ENCODE measurements at regions not wholly inside any gene's neighbourhood (a gene's known extent, or its start where the extent isn't known, plus 50 kb on each side); places are given as distances from the start of the nearest gene placed in this dataset.
A peak's percentile ranks its signal among the peaks of the same experiment; 100 is the strongest.

DNA sequence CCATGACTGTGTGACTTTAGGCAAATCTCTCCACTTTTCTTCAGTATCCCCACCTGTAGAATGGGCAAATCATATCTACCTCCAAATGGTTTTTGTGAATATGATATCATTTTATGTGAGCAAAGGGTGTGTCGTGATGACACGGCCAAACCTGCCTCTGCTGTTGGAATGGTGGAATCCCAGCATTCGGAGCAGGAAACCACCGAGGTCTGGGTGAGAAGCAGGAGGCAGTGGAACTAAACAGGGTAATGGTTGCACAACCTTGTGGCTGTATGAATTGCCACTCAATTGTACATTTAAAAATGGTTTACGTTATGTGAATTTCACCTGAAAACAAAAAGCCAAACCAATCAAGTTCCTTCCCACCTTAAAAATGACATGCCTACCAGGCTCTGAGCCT is 131.4 kb upstream of the ZMIZ1 start:
- no peak for DNase-seq

DNA sequence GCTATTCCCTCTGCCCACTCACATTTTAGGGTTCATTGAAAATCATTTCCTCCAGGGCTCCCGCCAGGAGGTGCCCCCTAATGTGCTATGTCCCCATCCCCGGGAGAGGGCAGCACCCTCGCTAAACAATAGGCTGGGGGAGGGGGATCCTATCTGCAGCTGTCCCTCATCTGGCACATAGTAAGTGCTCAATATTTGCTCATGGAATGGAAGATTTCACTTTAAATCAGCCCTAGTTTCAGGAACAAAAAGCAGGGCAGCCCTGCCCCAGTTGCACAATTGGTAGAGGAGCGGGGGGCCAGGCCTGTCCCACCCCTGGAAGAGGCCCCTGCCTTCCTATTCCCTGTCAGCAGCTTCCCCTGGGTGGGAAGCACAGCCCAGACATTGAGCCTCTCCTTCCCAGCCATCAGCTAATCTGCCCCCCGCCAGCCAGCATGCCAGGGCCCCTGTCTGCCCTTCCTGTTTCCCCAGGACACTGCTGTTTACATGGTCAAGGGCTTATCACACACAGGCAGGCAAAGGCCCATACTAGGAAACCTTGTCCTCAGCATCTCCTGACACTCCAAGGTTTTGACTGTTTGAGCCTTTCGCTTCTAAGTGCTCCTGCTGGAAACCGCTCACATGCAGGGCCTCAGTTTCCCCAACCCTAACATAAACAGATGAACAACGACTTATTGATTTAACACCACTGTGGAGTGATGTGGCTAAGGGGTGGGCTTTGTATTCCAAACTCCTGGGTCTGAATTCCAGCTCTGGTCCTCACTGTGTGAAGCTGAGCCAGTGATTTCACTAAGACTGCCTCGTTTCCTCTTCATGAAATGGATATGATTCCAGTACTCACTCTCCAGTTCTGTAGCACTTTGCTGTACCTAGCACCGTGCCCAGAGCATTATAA is 130.7 kb upstream of the ZMIZ1 start:
- no peak for DNase-seq

DNA sequence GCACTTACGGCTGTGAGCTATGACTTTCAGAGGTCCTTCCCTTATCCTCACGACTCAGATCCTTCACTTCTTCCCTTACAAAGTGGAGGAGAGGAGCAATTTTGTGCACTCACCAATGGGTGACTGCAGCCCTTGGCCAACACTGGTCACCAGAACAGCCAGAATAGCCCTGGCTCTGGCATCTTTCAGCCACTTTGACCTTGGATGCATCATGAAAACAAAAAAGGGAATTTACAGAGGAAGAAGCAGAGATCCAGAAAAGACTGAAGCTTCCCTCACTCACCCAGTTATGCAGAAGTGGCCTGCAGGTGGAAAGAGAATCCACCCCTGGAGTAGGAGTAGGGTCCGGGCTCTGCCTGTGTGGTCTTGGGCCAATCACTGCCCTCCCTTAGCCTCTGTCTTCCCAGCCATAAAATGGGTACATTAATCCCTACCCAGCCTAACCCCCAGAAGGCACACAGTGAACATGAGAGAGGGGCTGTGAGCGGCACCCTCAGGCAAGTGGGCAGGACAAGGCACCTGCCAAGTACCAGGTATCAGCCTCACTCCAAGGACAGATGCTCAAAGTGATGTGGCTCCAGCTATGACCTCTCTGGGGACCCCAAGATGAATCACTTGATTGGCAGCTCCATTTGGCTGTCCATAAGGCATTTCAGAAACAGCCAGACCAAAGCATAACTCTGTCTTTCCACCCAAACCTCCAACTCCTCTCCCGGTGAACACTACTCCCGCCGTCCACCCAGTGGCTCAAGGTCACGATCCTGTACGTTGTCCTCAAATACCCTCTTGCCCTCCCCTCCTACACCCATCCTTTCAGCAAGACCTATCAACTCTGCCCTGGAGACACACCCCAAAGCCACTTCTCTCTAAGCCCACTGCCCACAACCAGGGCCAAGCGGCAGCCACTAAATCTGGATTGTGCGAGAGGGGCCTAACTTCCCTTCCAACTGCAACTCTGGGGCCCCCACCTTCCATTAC is 129.8 kb upstream of the ZMIZ1 start:
- no peak for DNase-seq

DNA sequence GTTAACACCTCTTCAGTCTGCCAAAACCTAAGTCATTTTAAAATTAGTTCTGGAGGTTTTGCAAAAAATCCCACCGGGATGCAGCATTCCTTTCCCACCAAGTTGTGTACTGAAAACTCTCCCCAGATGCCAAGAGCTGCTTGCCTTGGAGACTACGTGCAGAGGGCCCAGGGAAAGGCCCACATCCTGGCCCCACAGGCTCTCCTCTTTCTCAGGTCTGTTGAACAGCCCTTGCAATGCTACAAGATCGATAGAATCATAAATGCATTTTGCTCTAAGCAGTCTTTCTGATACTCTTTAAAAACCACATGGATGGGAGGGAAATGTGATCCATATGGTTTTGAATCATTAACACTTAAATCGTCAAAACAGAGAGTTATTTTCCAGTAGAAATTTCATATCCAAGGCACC is 126.7 kb upstream of the ZMIZ1 start:
- DNase-seq, result no peak

DNA sequence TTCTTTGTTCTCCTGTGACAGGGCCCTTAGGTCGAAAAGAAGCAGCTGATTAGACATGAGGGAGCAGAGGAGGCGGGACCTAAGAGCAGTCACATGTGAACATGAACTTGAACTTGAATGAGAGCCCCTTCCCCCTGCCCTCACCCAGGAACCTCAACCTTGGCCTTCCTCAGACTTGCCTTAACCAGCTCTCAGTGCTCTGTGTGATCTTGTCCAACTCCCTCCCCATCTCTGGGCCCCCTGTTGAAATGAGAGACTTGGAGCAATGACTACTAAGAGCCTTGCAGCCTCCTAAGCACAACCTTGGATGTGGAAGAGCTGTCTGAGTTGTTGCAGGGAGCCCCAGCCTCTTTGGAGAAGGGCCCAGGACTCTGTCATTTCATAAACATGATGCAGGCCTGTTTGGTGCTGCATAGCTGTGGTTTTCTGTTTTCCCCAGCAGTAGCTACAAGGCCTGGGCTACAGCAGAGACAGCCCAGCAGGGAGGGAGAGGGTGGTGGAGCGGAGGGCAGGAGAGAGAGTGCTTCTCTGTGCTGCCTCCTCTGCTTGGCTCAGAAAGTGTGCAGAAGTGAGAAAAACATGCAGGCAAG is 123.9 kb upstream of the ZMIZ1 start:
- no peak for DNase-seq

DNA sequence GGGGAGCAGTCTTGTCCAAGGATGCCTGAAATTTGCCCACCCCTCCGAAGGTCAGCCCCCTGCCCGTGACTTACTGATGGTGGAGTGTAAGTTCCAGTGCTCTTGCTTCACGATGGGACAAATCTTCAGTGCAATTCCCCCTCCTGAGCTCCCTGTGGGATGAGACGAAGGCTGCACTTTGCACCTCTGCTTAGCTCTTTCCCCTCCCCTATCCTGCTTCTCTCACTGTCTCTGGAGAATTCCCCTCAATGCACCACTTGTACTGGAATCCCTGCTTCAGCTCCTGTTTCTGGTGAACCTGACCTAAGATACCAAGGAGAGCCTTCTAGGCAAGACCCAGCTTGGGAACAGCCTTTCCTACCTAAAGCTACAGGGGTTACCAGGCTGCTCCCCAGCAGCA is 122.9 kb upstream of the ZMIZ1 start:
- no peak for DNase-seq

DNA sequence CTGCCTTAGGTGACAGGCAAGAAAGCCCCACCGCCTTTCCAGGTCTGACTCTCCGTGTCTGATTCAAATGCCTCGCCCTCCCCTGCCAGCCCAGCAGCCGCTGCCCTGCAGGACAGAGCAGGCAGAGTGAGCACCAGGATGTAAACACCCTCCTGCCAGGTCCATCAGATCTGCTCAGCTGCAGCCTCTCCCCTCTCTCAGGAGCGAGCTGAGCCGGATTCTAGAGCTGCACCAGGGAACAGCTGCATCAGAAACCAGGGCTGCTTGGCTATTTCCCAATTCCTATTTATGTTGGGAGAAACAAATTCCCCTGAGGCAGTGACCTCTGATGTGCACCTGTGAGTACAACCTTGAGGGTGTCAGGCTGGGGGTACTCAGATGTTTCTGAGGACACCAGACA is 121.5 kb upstream of the ZMIZ1 start:
- DNase-seq, result peak; percentile 29

DNA sequence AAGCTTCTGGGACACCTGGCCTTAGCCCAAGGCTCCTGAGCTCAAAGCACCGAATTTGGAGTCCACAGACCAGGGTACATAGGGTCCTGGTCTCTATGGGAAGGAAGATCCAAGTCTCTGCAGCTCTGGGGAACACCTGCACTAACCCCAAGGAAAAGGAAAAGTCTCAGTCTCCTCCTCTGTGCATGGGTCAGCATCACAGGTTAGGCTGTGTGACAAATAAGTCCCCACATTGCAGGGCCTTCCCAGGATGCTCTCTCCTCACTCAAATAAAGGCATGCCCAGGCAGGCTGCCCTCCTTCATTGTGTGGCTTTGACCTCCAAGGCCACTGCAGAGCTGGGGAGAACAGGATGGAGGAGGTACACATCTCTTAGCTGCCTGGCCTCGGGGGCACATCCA is 121.0 kb upstream of the ZMIZ1 start:
- DNase-seq, result no peak

DNA sequence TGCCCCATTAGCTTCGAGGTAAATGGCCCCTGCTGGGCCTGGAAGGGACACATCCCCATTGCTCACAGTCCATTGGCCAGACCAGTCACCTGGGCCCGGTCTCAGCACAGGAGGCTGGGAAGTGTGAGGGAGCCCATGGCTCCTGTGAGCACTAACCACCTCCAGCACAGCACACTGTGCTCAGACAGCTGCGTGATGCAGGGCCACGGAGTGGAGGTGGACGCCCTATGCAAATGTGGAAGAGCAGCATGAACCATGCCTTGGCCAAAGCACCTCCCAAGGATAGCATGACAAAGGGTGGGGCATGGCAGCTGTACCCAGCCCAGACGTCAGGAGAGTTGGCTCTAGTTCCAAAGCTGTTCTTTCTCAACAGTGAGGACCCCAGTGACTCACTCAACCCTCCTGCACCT is 120.1 kb upstream of the ZMIZ1 start:
- no peak for DNase-seq

DNA sequence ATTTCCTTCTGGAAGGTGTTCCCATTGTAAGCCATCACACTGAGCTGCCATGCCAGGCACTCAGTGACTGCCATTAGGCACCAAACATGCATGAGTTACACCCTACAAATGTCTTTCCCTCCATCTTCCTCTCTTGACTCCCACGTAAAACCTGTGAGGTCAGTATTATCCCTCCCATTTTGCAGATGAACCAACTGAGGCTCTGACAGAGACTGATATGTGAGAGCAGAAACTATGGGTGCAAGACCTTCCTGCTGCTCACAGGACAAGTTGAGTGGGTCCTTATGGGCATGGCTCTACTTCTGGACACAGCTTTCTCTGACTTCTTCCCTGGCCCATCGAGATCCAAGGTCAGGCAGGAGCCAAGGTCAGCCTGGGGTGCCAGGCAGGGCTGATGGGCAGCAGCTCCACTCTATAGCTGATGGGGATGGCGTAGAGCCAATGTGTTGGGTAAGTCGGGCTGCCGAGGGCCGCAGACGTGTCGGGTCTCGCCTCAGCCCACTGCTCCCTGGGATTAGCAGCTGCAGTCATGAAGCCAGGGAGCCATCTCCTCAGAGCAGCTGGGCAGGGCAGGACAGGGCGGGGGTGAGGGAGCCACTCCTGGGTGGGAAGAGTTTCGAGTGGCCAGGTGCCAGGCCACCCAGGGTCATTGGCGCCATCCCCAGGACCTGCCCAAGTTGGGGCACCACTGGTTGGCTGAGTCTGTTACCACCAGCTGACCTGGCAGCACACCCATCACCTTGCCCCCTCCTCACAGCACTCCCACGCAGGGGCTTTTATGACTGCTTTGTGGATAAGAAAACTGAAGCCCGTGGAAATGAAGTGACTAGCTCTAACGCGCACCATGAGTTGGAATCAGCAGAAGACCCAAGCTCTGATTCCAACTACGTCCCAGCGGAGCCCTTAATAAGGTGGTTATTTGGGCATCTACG is 117.8 kb upstream of the ZMIZ1 start:
- peak; percentile 67 for DNase-seq

DNA sequence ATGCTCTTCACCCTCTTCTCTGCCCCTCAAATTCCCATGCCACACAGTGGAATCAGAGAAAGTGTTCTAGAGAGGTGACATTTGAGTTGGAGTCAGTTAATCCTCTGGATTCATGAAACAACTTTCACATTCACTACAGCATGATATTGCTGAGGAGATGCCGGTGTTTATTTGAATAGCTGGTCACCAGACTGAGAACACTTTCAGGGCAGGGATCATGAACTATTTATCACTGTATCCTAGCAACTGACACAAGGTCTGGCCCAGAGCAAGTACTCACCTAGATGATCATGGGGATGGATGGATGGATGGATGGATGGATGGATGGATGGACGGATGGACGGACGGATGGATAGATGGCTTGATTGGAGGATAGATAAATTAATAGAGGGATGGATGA is 116.7 kb upstream of the ZMIZ1 start:
- no peak for DNase-seq

DNA sequence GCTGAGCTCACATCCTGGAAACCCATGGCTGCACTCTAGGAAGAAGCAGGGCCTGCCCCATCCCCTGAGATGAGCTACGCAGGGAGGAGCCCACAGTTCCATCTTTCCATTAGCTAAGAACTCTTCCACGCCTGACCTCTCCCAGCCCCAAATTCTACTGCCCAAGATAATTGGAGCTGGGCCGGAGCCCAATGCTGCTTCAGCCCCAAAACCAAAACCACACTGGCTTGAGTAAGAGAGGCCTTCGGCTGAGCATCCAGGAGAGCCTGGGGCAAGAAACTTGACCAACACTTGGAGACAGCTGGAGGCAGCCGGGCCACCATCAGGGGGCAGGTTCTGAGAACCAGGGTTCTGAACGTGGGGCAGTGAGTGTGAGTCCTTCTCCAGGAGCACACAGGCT is 116.1 kb upstream of the ZMIZ1 start:
- DNase-seq, result no peak

DNA sequence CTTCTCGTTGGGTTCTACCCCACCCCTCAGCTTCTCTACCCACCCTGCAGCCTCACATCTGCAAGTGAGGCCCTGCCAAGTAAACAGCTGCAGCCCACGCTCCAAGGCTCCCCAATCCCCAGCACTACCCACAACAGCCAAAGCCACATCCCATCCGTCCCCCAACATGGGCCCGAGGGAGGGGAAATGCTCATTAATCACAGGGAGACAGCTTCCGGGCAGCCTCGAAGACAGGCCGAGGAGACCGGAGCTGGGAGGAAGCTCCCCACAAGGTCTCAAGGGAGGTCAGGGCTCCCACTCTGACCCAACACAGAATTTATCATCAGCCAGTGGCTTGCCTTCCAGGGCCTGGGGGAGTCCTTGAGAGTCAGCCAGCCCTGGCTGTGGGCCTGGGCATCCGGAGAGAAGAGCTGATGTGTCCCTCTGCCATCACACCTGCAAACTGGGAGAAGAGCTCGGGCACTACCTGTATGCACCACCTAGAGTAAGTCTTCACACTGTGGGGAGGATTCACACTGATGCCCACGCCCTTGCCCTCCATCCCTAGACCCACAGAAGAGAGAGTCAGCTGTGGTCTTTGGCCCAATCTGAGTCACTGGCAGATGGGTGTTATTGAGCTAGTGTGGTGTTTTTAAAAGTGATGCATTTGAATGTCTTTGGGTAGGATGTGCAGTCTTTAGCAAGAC is 115.5 kb upstream of the ZMIZ1 start:
- no peak for DNase-seq

DNA sequence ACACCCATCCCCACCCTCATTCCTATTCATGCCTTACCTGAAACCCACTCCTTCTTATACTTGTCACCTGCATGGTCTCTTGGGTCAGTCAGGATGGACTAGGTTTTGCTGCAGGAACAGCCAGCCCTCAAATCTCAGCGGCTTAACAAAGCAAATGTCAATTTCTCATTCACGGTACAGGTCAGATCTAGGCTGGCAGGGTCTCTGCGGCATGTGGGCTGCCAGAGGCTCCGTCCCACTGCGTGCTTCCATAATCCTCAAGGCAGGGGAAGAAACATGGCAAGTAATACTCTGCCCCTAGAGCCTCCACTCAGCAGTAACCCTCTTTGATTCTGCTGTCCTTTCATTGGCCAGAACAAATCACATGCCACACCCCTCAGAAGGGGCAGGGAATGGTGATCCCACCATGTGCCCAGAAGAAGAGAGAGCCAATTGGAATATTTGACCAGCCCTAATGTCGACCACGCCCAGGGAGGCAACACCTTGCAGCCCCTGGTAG is 114.9 kb upstream of the ZMIZ1 start:
- no peak for DNase-seq

DNA sequence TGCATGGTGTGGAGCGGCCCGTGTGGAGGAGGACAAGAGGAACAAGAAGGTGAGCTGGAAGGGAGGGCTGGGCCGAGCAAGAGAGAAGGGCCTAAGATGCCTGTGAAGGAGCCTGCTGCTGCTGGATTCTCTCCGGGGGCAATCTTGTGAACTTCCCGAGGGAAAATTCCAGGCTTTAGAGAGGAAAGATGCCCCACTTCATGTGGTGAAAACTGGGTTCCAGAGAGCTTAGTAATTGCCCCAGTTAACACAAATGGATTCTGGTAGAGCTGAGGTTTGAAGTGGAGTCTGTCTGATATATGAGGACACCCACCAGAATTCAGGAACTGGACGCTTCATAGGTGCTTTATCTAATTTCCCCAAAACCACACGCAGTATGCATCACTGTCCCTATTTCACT is 114.1 kb upstream of the ZMIZ1 start:
- no peak for DNase-seq

DNA sequence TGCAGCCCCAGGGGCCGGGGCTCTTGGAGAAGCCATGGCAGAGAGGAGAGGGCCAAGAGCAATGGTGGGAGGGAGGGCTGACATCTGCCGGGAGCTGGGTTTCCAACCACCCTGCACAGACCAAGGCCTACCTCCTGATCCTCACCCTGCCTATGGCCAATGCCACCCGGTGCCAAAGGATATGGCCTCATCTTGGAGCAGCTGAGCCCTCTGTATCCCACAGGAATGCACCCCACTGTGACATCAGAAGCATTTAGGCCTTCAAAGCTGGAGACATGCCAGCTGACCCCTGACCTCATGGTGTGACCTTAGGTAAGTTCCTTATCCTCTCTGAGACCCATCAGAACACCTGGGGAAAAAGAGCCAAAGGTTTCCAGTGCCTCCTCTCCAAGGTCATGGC is 113.6 kb upstream of the ZMIZ1 start:
- DNase-seq, result no peak

DNA sequence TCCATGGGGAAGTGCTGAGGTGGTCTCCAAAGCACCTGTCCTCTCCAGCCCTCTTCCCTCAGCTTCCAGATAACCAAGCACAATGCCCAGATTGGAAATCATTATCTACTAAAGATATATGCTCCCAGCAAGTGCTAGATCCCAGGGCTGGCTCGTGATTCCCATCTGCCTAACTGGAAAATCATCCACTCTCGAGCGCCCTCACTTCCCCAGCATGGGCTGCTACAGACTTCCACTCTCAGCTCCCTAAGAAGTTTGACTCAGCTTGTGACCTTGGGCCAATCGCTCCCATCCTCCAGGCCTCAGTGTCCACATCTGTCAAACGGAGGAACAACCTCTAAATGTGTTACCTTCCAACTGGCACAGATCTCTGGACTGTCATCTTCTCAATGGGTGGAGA is 112.4 kb upstream of the ZMIZ1 start:
- no peak for DNase-seq

DNA sequence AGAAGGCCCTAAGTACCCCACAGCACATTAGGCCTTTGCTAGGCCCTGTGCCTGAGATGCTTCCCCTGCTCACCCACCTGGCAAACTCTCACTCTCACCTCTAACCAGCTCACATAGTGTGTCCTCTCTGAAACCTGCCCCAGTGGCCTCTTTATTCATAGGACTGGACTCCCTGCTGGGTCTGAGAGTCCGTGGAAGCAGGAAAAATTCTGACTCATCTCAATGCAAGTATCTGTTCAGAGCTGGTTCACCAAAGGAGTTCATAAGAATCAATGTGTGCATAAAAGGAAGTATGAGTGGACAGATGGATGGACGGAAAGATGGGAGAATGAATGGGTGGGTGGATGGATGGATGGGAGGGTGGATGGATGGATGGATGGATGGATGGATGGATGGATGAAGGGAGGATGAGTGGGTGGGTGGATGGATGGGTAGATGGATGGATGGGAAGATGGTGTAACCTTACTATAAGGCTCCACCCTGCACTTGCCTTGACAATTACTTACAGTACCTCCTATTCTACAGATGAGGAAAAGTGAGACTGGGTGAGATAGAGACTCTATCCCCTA is 111.2 kb upstream of the ZMIZ1 start:
- no peak for DNase-seq

DNA sequence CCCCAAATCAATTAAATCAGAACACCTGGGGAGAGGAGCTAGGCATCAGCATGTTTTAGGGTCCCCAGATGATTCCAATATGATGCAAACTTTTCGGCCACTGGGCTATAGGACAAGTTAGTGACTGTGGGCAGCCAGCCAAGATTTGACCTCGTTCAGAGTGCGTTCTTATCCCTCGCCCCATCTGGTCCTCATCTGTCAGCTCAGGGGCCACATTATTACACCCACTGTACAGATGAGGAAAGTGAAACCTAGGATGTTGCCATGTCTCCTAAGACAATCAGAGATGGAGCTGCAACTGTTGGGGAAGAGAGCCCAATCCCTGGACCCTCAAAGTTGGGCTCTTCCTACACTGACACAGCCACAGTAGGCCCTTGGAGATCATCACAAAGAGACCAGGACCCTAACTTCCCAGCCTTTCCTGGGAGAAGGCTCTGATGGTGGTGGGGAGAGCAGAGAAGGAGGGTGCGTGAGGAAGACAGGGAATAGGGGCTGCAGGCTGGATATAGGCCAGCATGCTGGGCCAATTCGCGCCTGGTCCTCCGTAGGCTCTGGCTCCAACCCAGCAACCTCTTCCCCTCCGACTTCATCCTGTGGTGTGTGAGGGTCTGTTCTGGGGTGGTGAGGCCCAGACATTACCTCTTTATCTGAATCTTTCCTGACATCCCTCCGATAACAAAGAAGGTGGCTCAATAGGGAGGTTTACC is 109.4 kb upstream of the ZMIZ1 start:
- DNase-seq, result no peak

DNA sequence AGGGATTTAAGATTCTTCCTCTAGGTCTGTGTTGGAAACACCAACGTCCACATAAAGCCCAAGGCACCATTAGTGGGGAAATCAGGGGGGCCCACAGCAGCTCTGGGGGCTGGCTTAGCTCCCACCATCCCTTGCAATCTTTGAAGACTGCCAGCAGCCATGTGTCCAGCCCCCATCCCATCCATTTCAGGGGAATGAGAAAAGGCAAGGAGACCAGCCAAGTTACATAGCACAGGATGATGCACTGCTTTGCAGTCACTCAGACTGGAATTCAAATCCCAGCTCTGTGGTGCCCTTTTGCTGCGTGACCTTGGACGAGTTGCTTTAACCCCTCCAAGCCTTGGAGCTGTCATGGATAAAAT is 108.9 kb upstream of the ZMIZ1 start:
- DNase-seq, result no peak
